ENCODE measurements at regions not wholly inside any gene's neighbourhood (a gene's known extent, or its start where the extent isn't known, plus 50 kb on each side); places are given as distances from the start of the nearest gene placed in this dataset.

DNA sequence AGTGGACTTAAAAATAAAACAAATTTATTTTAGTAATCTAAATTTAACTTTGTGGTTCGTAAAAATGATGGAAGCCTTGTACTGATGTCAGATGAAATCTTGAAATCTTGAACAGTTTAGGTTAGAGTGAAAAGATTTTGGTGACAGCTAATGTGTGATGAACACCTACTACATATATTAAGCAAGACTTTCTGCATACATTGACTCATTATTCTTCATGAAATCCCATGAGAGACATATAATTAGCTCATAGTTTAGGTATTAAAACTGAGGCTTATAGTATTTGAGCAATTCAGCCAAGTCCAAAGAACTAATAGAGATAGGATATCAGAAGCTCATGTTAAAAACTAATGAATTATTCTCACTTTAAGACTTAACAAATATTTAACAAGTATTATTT lies 66.9 kb upstream of the PCDH7 start:
- TF ChIP-seq, protein P1, sequence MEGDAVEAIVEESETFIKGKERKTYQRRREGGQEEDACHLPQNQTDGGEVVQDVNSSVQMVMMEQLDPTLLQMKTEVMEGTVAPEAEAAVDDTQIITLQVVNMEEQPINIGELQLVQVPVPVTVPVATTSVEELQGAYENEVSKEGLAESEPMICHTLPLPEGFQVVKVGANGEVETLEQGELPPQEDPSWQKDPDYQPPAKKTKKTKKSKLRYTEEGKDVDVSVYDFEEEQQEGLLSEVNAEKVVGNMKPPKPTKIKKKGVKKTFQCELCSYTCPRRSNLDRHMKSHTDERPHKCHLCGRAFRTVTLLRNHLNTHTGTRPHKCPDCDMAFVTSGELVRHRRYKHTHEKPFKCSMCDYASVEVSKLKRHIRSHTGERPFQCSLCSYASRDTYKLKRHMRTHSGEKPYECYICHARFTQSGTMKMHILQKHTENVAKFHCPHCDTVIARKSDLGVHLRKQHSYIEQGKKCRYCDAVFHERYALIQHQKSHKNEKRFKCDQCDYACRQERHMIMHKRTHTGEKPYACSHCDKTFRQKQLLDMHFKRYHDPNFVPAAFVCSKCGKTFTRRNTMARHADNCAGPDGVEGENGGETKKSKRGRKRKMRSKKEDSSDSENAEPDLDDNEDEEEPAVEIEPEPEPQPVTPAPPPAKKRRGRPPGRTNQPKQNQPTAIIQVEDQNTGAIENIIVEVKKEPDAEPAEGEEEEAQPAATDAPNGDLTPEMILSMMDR (conservative IDR thresholded peaks at IDR 0.05; ENCODE audit: control insufficient read depth, insufficient read depth, low read depth, low read length) = no peak
- DNase-seq (ENCODE audit: low read depth) = no peak
- no peak overlapping the region for H3K4me3 ChIP-seq (ENCODE audit: control insufficient read depth, low read depth, low read length)

DNA sequence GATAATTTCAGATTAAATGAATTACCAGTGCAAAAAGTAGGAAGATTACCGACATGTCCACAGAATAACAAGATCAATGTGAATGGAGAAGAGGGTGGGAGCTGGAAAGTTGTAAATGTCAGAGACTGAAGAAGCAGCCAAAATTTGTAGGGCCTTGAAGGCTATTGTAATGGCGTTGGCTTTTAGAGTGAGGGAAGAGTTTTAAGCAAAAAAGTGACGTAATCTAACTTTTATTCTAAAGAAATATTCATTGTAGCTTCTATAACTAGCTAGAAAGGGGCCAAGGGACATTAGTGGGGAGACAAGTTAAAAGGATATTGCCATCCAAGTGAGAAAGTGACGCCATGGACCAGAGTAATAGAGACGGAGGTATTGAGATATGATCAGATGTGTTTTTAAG lies 63.3 kb upstream of the PCDH7 start:
- H3K4me3 ChIP-seq (ENCODE audit: control insufficient read depth, low read depth, low read length) = no peak overlapping the region
- TF ChIP-seq, protein P1 (conservative IDR thresholded peaks at IDR 0.05; ENCODE audit: control insufficient read depth, insufficient read depth, low read depth, low read length) = no peak
- no peak for DNase-seq (ENCODE audit: low read depth)

DNA sequence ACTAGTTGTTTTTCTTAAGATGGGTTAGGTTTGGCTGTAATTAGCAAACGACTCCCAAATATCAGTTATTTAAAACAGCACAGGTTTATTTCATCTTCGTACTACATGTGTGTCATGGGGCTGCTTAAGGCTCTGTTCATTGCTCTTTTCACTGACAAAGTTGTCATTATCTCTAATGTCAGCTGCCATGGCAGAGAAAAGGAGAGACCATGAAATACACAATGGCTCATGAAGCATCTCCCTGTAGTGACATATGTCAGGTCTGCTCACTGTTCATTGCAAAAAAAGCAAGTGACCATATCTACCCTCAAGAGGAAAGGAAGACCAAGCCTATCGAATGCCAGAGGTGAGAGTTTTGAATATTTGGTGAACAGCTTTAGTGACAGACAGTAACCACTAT lies 52.2 kb upstream of the PCDH7 start:
- TF ChIP-seq, protein P1 (conservative IDR thresholded peaks at IDR 0.05; ENCODE audit: control insufficient read depth, insufficient read depth, low read depth, low read length) = no peak
- no peak overlapping the region for H3K4me3 ChIP-seq (ENCODE audit: control insufficient read depth, low read depth, low read length)
- no peak for DNase-seq (ENCODE audit: low read depth)

DNA sequence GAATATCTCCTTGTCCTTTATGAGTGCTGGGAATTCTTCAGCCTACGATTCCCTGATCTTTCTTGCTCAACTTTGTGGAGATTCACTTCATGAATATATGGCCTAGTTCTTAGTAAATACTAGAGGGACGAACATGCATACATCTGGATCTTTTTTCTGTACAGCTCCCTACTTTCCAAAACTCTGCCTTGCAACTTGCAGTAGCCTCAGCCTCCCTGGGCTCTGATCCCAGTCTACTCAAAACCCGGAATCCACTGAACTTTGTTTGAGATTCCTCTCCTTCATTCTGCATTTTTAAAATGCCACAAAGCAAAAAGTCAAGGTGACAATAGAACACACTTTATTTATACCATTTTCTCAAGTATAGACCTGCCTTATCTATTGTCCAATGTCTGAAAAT lies 50.0 kb upstream of the PCDH7 start:
- DNase-seq (ENCODE audit: low read depth) = no peak
- TF ChIP-seq, protein P1 (conservative IDR thresholded peaks at IDR 0.05; ENCODE audit: control insufficient read depth, insufficient read depth, low read depth, low read length) = no peak

More for the DNA sequence above, 50.0 kb upstream of the PCDH7 start:
- H3K4me3 ChIP-seq (ENCODE audit: control insufficient read depth, low read depth, low read length) = no peak overlapping the region
